Endothelial cell of umbilical vein (primary cell): ENCODE measurements at regions not wholly inside any gene's neighbourhood (a gene's known extent, or its start where the extent isn't known, plus 50 kb on each side); places are given as distances from the start of the nearest gene placed in this dataset.

Source experiments
- BruUV-seq: library from RNA; stranded (reverse); fragments of 400-500 nt; replicated peaks from 2 replicates; lab custom pipeline; 2021; lab: Mats Ljungman, UMichigan
- CTCF ChIA-PET: fragments of 300-600, 350-600 bp; sonication (Branson Sonifier 250); formaldehyde crosslinking; loops from one replicate; lab custom pipeline; 2021; ENCODE audit warnings: antibody characterized with exemption, inconsistent platforms; lab: Charles Lee
- POLR2A ChIA-PET: fragments of 300-600, 350-600 bp; sonication (Branson Sonifier 250); formaldehyde crosslinking; loops from one replicate; lab custom pipeline; 2021; ENCODE audit warnings: antibody characterized with exemption, inconsistent platforms; lab: Charles Lee
- DNase-seq: peaks from one replicate; pipeline ENCODE4 v3.0.0-alpha.2; 2011; ENCODE audit warnings: low read depth, low spot score
- FAIRE-seq: peaks from 2 replicates; lab custom pipeline; 2011; peaks lifted over from hg19 to GRCh38; lab: Jason Lieb, UNC
- H2AFZ ChIP-seq: 2 replicates; pipeline ENCODE4 v1.6.0; 2012; ENCODE audit warnings: low read depth, low read length, control low read depth, inconsistent platforms
- H3K27ac ChIP-seq: 2 replicates; pipeline ENCODE4 v1.5.1; 2011; ENCODE audit warnings: low read depth, mild to moderate bottlenecking, control low read depth, low read length, moderate library complexity; ENCODE audit not compliant: insufficient read depth
- H3K27me3 ChIP-seq, 2 experiments: 2 replicates each; pipeline versions ENCODE4 v1.6.0 to v1.6.1; 2011; ENCODE audit warnings: low read length in 2 of 2, mixed read lengths in 1 of 2; ENCODE audit not compliant: control insufficient read depth in 2 of 2, insufficient read depth in 2 of 2
- H3K36me3 ChIP-seq, 2 experiments: 2 replicates in 1 of 2; 3 replicates in 1 of 2; pipeline ENCODE4 v1.5.1; 2011; ENCODE audit warnings: low read length in 2 of 2, mild to moderate bottlenecking in 1 of 2, moderate library complexity in 1 of 2; ENCODE audit not compliant: control insufficient read depth in 2 of 2, insufficient read depth in 2 of 2; ENCODE audit errors: extremely low read depth in 1 of 2
- H3K4me1 ChIP-seq: 3 replicates; pipeline ENCODE4 v1.5.1; 2011; ENCODE audit warnings: mild to moderate bottlenecking, low read length; ENCODE audit not compliant: control insufficient read depth, insufficient read depth; ENCODE audit errors: extremely low read depth
- H3K4me2 ChIP-seq: 2 replicates; pipeline ENCODE4 v1.6.1; 2011; ENCODE audit warnings: low read length, control low read depth, mixed read lengths; ENCODE audit not compliant: insufficient read depth
- H3K4me3 ChIP-seq, 3 experiments: fragments of 200-600 bp in 1 of 3; sonication (generic), shearing (Covaris generic) in 1 of 3; replicated peaks in 1 of 3; 2 replicates each; pipeline ENCODE4 v1.5.1; 2011 to 2016; ENCODE audit warnings: control low read depth in 3 of 3, low read length in 3 of 3, mild to moderate bottlenecking in 2 of 3, inconsistent platforms in 1 of 3, low read depth in 1 of 3, moderate library complexity in 1 of 3; ENCODE audit not compliant: insufficient read depth in 1 of 3
- H3K79me2 ChIP-seq: 2 replicates; pipeline ENCODE4 v1.6.0; 2012; ENCODE audit warnings: low read length, inconsistent platforms; ENCODE audit not compliant: control insufficient read depth, insufficient read depth
- H3K9ac ChIP-seq: replicated peaks from 2 replicates; pipeline ENCODE3; 2011; ENCODE audit warnings: low read length, control low read depth; ENCODE audit not compliant: insufficient read depth; ENCODE audit errors: extremely low read depth
- H3K9me1 ChIP-seq: replicated peaks from 3 replicates; pipeline ENCODE4 v1.6.0; 2011; ENCODE audit warnings: mild to moderate bottlenecking, low read length; ENCODE audit not compliant: control insufficient read depth, insufficient read depth; ENCODE audit errors: extremely low read depth
- H3K9me3 ChIP-seq: replicated peaks from 2 replicates; pipeline ENCODE4 v1.5.1; 2012; ENCODE audit warnings: low read length, inconsistent platforms; ENCODE audit not compliant: control insufficient read depth, insufficient read depth
- H4K20me1 ChIP-seq: replicated peaks from 2 replicates; pipeline ENCODE3; 2011; ENCODE audit warnings: mild to moderate bottlenecking, low read length; ENCODE audit not compliant: control insufficient read depth, insufficient read depth; ENCODE audit errors: extremely low read depth
- EZH2 ChIP-seq: IDR thresholded peaks from 2 replicates; pipeline ENCODE4 v1.6.1; 2012; ENCODE audit warnings: borderline replicate concordance, low read depth, mild to moderate bottlenecking, moderate library complexity, low read length, inconsistent platforms; ENCODE audit not compliant: severe bottlenecking
- FOS ChIP-seq: IDR thresholded peaks from 2 replicates; pipeline ENCODE4 v1.6.1; 2011; ENCODE audit warnings: mild to moderate bottlenecking, low read length, moderate library complexity, borderline replicate concordance; ENCODE audit not compliant: insufficient read depth
- GATA2 ChIP-seq: IDR thresholded peaks from 2 replicates; pipeline ENCODE4 v1.7.0; 2011; ENCODE audit warnings: low read depth, mild to moderate bottlenecking, moderate library complexity, mixed read lengths, low read length; ENCODE audit not compliant: insufficient read length, insufficient read depth
- JUN ChIP-seq: IDR thresholded peaks from 2 replicates; pipeline ENCODE4 v1.6.1; 2011; ENCODE audit warnings: borderline replicate concordance, low read depth; ENCODE audit not compliant: insufficient read length, insufficient read depth
- MYC ChIP-seq: IDR thresholded peaks from one replicate; pipeline ENCODE4 v1.6.1; 2011; ENCODE audit warnings: mild to moderate bottlenecking, low read depth, low read length
- POLR2A ChIP-seq: IDR thresholded peaks from 2 replicates; pipeline ENCODE4 v1.6.1; 2012; ENCODE audit warnings: low read depth, mild to moderate bottlenecking, control low read depth, low read length
- POLR2AphosphoS5 ChIP-seq: IDR thresholded peaks from 2 replicates; pipeline ENCODE4 v1.6.1; 2012; ENCODE audit warnings: low read depth, mild to moderate bottlenecking, control low read depth, low read length, moderate library complexity; ENCODE audit not compliant: insufficient read depth
- dilution Hi-C: fragments of 300-500 bp; cut with MboI; formaldehyde crosslinking; loops from one replicate; pipeline ENCODE4 v1.15.0; 2019; ENCODE audit warnings: low sequenced_read_pairs; ENCODE audit not compliant: extremely low pct_ligation_motif_present
- intact Hi-C: fragments of 100-400 bp; cut with micrococcal nuclease; formaldehyde crosslinking; loops from one replicate; pipeline ENCODE4 v1.10.0; 2022
- TF ChIP-seq, protein P1 (sequence below), 2 donors: IDR thresholded peaks; 1 replicate in 1 of 2; 2 replicates in 1 of 2; pipeline ENCODE4 v1.5.1; 2011; ENCODE audit warnings: low read length in 2 of 2, mild to moderate bottlenecking in 2 of 2, moderate library complexity in 2 of 2, control low read depth in 1 of 2, inconsistent platforms in 1 of 2, low read depth in 1 of 2; ENCODE audit not compliant: insufficient read depth in 1 of 2; ENCODE audit errors: extremely low read depth in 1 of 2
- TF ChIP-seq, protein P2 (sequence below): IDR thresholded peaks from 2 replicates; pipeline ENCODE4 v1.6.1; 2011; ENCODE audit not compliant: insufficient read depth, insufficient read length

GRCh38 chr3:193996221-193996620 is 139.7 kb upstream of the HES1 start:
- no peak for DNase-seq
- ChIA-PET CTCF (interaction anchor here (0.6 kb wide), 1 partner anchor 320 kb away, joined by 3 read pairs; no protein-coding TSS in a partner anchor), POLR2A (no interaction called here)
- BruUV-seq: no TSS peak
- intact Hi-C loops: no loop called here
- TF ChIP-seq POLR2A: no peak
- TF ChIP-seq, protein P1, sequence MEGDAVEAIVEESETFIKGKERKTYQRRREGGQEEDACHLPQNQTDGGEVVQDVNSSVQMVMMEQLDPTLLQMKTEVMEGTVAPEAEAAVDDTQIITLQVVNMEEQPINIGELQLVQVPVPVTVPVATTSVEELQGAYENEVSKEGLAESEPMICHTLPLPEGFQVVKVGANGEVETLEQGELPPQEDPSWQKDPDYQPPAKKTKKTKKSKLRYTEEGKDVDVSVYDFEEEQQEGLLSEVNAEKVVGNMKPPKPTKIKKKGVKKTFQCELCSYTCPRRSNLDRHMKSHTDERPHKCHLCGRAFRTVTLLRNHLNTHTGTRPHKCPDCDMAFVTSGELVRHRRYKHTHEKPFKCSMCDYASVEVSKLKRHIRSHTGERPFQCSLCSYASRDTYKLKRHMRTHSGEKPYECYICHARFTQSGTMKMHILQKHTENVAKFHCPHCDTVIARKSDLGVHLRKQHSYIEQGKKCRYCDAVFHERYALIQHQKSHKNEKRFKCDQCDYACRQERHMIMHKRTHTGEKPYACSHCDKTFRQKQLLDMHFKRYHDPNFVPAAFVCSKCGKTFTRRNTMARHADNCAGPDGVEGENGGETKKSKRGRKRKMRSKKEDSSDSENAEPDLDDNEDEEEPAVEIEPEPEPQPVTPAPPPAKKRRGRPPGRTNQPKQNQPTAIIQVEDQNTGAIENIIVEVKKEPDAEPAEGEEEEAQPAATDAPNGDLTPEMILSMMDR (IDR thresholded peaks at IDR 0.05; ENCODE audit: extremely low read depth in 1 of 2, insufficient read depth in 1 of 2, low read depth in 1 of 2, low read length in 2 of 2): no peak
- no peak overlapping the region for H3K4me2 ChIP-seq
- H3K27ac ChIP-seq: no peak overlapping the region
- no peak for FAIRE-seq
- no peaks in the 10 kb centered on the region for H3K36me3 ChIP-seq
- dilution Hi-C loops: no loop called here
- no peaks in the 10 kb centered on the region for H3K4me1 ChIP-seq
- no peaks in the 10 kb centered on the region for H3K79me2 ChIP-seq
- H3K9ac ChIP-seq: no peak overlapping the region
- H2AFZ ChIP-seq: no peak overlapping the region
- no peaks in the 10 kb centered on the region for H3K9me3 ChIP-seq
- peaks cover 0 to 2% of the 10 kb centered on the region in 2 experiments for H3K27me3 ChIP-seq
- H3K9me1 ChIP-seq: no peaks in the 10 kb centered on the region
- H4K20me1 ChIP-seq: no peaks in the 10 kb centered on the region
- no peak overlapping the region for H3K4me3 ChIP-seq

DNA sequence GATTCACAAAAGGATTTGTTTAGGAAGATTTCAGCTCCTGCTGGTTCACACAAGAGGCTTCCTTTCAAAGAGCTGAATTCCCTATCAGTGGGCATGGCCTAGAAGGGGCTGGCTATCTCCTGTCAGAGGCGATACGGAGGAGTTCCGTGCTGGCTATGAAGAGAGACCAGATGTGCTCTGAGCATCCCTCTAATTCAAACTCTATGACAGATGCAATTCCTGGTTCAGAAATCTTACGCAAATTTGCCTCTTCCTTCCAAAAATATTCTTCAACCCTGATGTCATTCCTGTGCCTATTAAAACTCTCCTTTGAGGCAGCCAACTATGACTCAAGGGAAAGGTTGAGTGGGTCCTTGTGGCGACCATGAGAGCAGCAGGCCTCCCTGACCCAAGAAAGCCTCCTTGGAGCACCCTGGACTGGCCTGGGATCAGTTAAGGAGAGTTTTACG is 139.3 kb upstream of the HES1 start:
- no peaks in the 10 kb centered on the region for H3K79me2 ChIP-seq
- no peak overlapping the region for H3K27ac ChIP-seq
- no peak overlapping the region for H3K4me3 ChIP-seq
- H4K20me1 ChIP-seq: no peaks in the 10 kb centered on the region
- BruUV-seq: no TSS peak
- H3K36me3 ChIP-seq: no peaks in the 10 kb centered on the region
- no peak overlapping the region for H3K9ac ChIP-seq
- H3K9me1 ChIP-seq: no peaks in the 10 kb centered on the region
- H3K27me3 ChIP-seq: peaks cover 0 to 2% of the 10 kb centered on the region in 2 experiments
- no peak overlapping the region for H3K4me2 ChIP-seq
- dilution Hi-C loops: no loop called here
- FAIRE-seq (no peak), DNase-seq (no peak)
- ChIA-PET CTCF (interaction anchor here (0.6 kb wide), 1 partner anchor 319 kb away, joined by 3 read pairs; no protein-coding TSS in a partner anchor), POLR2A (no interaction called here)
- no peaks in the 10 kb centered on the region for H3K4me1 ChIP-seq
- intact Hi-C loops: no loop called here
- H3K9me3 ChIP-seq: no peaks in the 10 kb centered on the region
- TF ChIP-seq POLR2A (no peak), EZH2 (no peak), JUN (no peak), GATA2 (no peak), FOS (no peak), POLR2AphosphoS5 (no peak), MYC (no peak)
- TF ChIP-seq, protein P1 (IDR thresholded peaks at IDR 0.05; ENCODE audit: extremely low read depth in 1 of 2, insufficient read depth in 1 of 2, low read depth in 1 of 2, low read length in 2 of 2): no peak
- TF ChIP-seq, protein P2, sequence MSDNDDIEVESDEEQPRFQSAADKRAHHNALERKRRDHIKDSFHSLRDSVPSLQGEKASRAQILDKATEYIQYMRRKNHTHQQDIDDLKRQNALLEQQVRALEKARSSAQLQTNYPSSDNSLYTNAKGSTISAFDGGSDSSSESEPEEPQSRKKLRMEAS: no peak
- no peak overlapping the region for H2AFZ ChIP-seq
